ENCODE measurements at regions not wholly inside any gene's neighbourhood (a gene's known extent, or its start where the extent isn't known, plus 50 kb on each side); places are given as distances from the start of the nearest gene placed in this dataset.

- no peaks in the 10 kb centered on the region for H3K9me3 ChIP-seq
- H3K36me3 ChIP-seq (replicated peaks) = no peaks in the 10 kb centered on the region
- H3K27me3 ChIP-seq (ENCODE audit: low read depth) = no peaks in the 10 kb centered on the region
- no peak overlapping the region for H3K4me3 ChIP-seq
- DNase-seq (ENCODE audit: low spot score in 2 of 2) = no peak
- H3K4me1 ChIP-seq = no peaks in the 10 kb centered on the region
- in situ Hi-C loops (cut with MboI; ENCODE audit: low sequenced_read_pairs) = no loop called here
Measured at GRCh38 chr14:37939442-37940028, 268.2 kb upstream of the SSTR1 start.

GRCh38 chr14:37945959-37946358, 261.7 kb upstream of the SSTR1 start:
- Histone ChIP-seq H3K4me1 (no peaks in the 10 kb centered on the region), H3K27me3 (ENCODE audit: low read depth) (no peaks in the 10 kb centered on the region), H3K36me3 (replicated peaks) (no peaks in the 10 kb centered on the region), H3K9me3 (no peaks in the 10 kb centered on the region), H3K4me3 (no peak overlapping the region)
- in situ Hi-C loops (cut with MboI; ENCODE audit: low sequenced_read_pairs) = no loop called here
- DNase-seq (ENCODE audit: low spot score in 2 of 2) = no peak

- Histone ChIP-seq H3K4me1 (no peaks in the 10 kb centered on the region), H3K9me3 (no peaks in the 10 kb centered on the region), H3K4me3 (no peak overlapping the region), H3K36me3 (replicated peaks) (no peaks in the 10 kb centered on the region), H3K27me3 (ENCODE audit: low read depth) (no peaks in the 10 kb centered on the region)
- in situ Hi-C loops (cut with MboI; ENCODE audit: low sequenced_read_pairs) = no loop called here
- no peak for DNase-seq (ENCODE audit: low spot score in 2 of 2)
Measured at GRCh38 chr14:37946819-37947218, 260.9 kb upstream of the SSTR1 start.

GRCh38 chr14:37948266-37948665, 259.4 kb upstream of the SSTR1 start:
- DNase-seq (ENCODE audit: low spot score in 2 of 2) = no peak
- Histone ChIP-seq H3K36me3 (replicated peaks) (no peaks in the 10 kb centered on the region), H3K4me1 (no peaks in the 10 kb centered on the region), H3K4me3 (no peak overlapping the region), H3K9me3 (no peaks in the 10 kb centered on the region), H3K27me3 (ENCODE audit: low read depth) (no peaks in the 10 kb centered on the region)
- in situ Hi-C loops (cut with MboI; ENCODE audit: low sequenced_read_pairs) = no loop called here

- Histone ChIP-seq H3K9me3 (0 out of 2 replicates have a peak, but pooled peaks cover 2% of the 10 kb centered on the region), H3K27me3 (ENCODE audit: low read depth) (no peaks in the 10 kb centered on the region), H3K4me1 (no peaks in the 10 kb centered on the region), H3K36me3 (replicated peaks) (no peaks in the 10 kb centered on the region), H3K4me3 (no peak overlapping the region)
- in situ Hi-C loops (cut with MboI; ENCODE audit: low sequenced_read_pairs) = no loop called here
- no peak for DNase-seq (ENCODE audit: low spot score in 2 of 2)
Measured at GRCh38 chr14:37968664-37969240, 239.0 kb upstream of the SSTR1 start.

GRCh38 chr14:37969511-37969979, 238.2 kb upstream of the SSTR1 start:
- Histone ChIP-seq H3K9me3 (0 out of 2 replicates have a peak, but pooled peaks cover 2% of the 10 kb centered on the region), H3K36me3 (replicated peaks) (no peaks in the 10 kb centered on the region), H3K27me3 (ENCODE audit: low read depth) (no peaks in the 10 kb centered on the region), H3K4me3 (no peak overlapping the region), H3K4me1 (no peaks in the 10 kb centered on the region)
- in situ Hi-C loops (cut with MboI; ENCODE audit: low sequenced_read_pairs) = no loop called here
- no peak for DNase-seq (ENCODE audit: low spot score in 2 of 2)

- in situ Hi-C loops (cut with MboI; ENCODE audit: low sequenced_read_pairs) = no loop called here
Measured at GRCh38 chr14:37970696-37971095, 237.0 kb upstream of the SSTR1 start.

GRCh38 chr14:37972941-37973887, 234.5 kb upstream of the SSTR1 start:
- in situ Hi-C loops (cut with MboI; ENCODE audit: low sequenced_read_pairs) = no loop called here
- 0 out of 2 replicates have a peak, but pooled peaks cover 2% of the 10 kb centered on the region for H3K9me3 ChIP-seq
- no peak for DNase-seq (ENCODE audit: low spot score in 2 of 2)
- no peaks in the 10 kb centered on the region for H3K36me3 ChIP-seq (replicated peaks)
- H3K4me1 ChIP-seq = no peaks in the 10 kb centered on the region
- no peak overlapping the region for H3K4me3 ChIP-seq
- no peaks in the 10 kb centered on the region for H3K27me3 ChIP-seq (ENCODE audit: low read depth)

More at GRCh38 chr14:37970696-37971095, 237.0 kb upstream of the SSTR1 start:
- Histone ChIP-seq H3K27me3 (ENCODE audit: low read depth) (no peaks in the 10 kb centered on the region), H3K4me3 (no peak overlapping the region), H3K4me1 (no peaks in the 10 kb centered on the region), H3K9me3 (0 out of 2 replicates have a peak, but pooled peaks cover 2% of the 10 kb centered on the region), H3K36me3 (replicated peaks) (no peaks in the 10 kb centered on the region)
- DNase-seq (ENCODE audit: low spot score in 2 of 2) = no peak

DNA sequence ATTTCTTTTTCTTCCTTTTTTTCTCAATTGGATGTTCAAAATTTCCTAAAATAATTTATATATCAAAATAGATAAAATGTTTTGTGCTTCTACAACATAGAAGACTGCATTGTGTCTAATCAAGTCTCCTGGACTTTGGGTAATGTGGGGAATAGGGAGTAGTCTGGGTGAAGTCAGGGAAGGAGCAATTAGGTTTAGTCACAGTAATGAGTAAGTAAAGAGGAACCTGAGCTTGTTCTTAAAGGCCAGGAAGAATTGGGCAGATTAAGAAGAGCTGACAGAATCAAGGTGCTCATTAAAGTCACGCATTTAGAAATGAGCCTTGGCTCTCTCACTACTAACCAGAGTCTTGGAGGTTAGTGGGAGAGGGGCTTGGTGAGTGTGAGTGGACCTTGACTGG, 233.3 kb upstream of the SSTR1 start:
- DNase-seq (ENCODE audit: low spot score in 2 of 2) = no peak
- Histone ChIP-seq H3K4me3 (no peak overlapping the region), H3K27me3 (ENCODE audit: low read depth) (no peaks in the 10 kb centered on the region), H3K4me1 (no peaks in the 10 kb centered on the region), H3K9me3 (0 out of 2 replicates have a peak, but pooled peaks cover 2% of the 10 kb centered on the region), H3K36me3 (replicated peaks) (no peaks in the 10 kb centered on the region)
- in situ Hi-C loops (cut with MboI; ENCODE audit: low sequenced_read_pairs) = no loop called here

GRCh38 chr14:37977481-37977880, 230.2 kb upstream of the SSTR1 start:
- Histone ChIP-seq H3K27me3 (ENCODE audit: low read depth) (no peaks in the 10 kb centered on the region), H3K4me3 (no peak overlapping the region), H3K4me1 (no peaks in the 10 kb centered on the region), H3K36me3 (replicated peaks) (no peaks in the 10 kb centered on the region), H3K9me3 (no peaks in the 10 kb centered on the region)
- in situ Hi-C loops (cut with MboI; ENCODE audit: low sequenced_read_pairs) = no loop called here
- no peak for DNase-seq (ENCODE audit: low spot score in 2 of 2)

DNA sequence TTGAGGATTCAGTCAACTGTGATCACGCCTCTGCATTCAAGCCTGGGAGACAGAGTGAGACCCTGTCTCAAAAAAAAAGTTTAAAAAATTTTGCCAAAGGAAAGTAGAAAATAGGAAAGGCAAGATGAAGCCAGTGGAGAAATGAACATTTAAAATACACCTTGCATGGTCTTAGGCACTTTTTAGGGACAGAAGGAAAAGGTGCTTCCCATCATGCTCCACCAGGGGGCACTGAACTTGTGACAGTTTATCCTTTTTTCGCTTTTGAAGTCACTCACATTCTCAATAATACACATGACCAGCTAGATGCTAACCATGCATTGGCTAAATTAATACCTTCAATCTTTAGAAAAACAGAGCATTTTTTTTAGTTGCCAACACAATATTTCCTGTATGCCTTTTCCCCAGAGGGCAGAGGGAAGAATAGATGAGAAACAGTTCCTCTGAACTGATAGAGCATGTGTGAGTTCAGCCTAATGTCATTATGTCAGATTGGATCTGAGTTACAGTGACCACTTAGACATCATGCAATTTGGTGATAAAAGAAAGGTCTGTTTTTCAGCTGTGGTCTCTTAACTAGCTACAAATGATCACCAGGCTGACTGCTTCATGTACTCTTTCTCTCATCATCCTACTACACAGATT, 221.8 kb upstream of the SSTR1 start:
- in situ Hi-C loops (cut with MboI; ENCODE audit: low sequenced_read_pairs) = no loop called here
- peak; percentile 32 to 43 for DNase-seq (ENCODE audit: low spot score in 2 of 2)
- no peaks in the 10 kb centered on the region for H3K27me3 ChIP-seq (ENCODE audit: low read depth)

GRCh38 chr14:37988472-37988871, 219.2 kb upstream of the SSTR1 start:
- Histone ChIP-seq H3K4me1 (no peaks in the 10 kb centered on the region), H3K27me3 (ENCODE audit: low read depth) (no peaks in the 10 kb centered on the region), H3K9me3 (no peaks in the 10 kb centered on the region), H3K4me3 (no peak overlapping the region), H3K36me3 (replicated peaks) (no peaks in the 10 kb centered on the region)
- in situ Hi-C loops (cut with MboI; ENCODE audit: low sequenced_read_pairs) = no loop called here
- no peak for DNase-seq (ENCODE audit: low spot score in 2 of 2)

More for the DNA sequence above, 221.8 kb upstream of the SSTR1 start:
- no peaks in the 10 kb centered on the region for H3K4me1 ChIP-seq
- H3K4me3 ChIP-seq = no peak overlapping the region
- H3K36me3 ChIP-seq (replicated peaks) = no peaks in the 10 kb centered on the region
- H3K9me3 ChIP-seq = no peaks in the 10 kb centered on the region

DNA sequence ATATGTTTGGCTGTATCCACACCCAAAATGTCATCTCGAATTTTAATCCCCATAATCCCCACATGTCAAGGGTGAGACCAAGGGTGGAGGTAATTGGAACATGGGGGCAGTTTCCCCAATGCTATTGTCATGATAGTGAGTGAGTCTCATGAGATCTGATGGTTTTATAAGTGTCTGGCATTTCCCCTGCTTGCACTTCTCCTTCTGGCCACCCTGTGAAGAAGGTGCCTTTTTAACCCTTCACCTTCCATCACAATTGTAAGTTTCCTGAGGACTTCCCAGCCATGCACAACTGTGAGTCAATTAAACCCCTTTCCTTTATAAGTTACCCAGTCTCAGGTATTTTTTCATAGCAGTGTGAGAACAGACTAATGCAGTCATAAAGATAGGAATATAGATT, 216.7 kb upstream of the SSTR1 start:
- no peak for DNase-seq (ENCODE audit: low spot score in 2 of 2)
- in situ Hi-C loops (cut with MboI; ENCODE audit: low sequenced_read_pairs) = no loop called here
- no peaks in the 10 kb centered on the region for H3K9me3 ChIP-seq

More for the DNA sequence above, 216.7 kb upstream of the SSTR1 start:
- Histone ChIP-seq H3K4me1 (no peaks in the 10 kb centered on the region), H3K4me3 (no peak overlapping the region), H3K27me3 (ENCODE audit: low read depth) (no peaks in the 10 kb centered on the region), H3K36me3 (replicated peaks) (no peaks in the 10 kb centered on the region)
